Fibroblast of the aortic adventitia (primary cell): ENCODE measurements at regions not wholly inside any gene's neighbourhood (a gene's known extent, or its start where the extent isn't known, plus 50 kb on each side); places are given as distances from the start of the nearest gene placed in this dataset.

Experiments used
- DNase-seq: peaks from one replicate; pipeline ENCODE4 v3.0.0-alpha.2; 2010; ENCODE audit warnings: low read depth
- H3K4me3 ChIP-seq: 2 replicates; pipeline ENCODE4 v1.5.1; 2011; ENCODE audit warnings: low read depth, mild to moderate bottlenecking, control low read depth, low read length, moderate library complexity
- CTCF ChIP-seq: IDR thresholded peaks from 2 replicates; pipeline ENCODE4 v1.5.1; 2011; ENCODE audit warnings: mild to moderate bottlenecking, low read length, control low read depth, inconsistent platforms; ENCODE audit not compliant: insufficient read depth

GRCh38 chr13:32861304-32861703, 154.9 kb upstream of the KL start:
- no peak for DNase-seq
- no peak overlapping the region for H3K4me3 ChIP-seq
- TF ChIP-seq CTCF, result no peak

GRCh38 chr13:32863596-32863995, 152.6 kb upstream of the KL start:
- TF ChIP-seq CTCF, result no peak
- H3K4me3 ChIP-seq, result no peak overlapping the region
- DNase-seq, result no peak

- TF ChIP-seq CTCF, result no peak
- H3K4me3 ChIP-seq, result no peak overlapping the region
- no peak for DNase-seq
Measured at GRCh38 chr13:32866921-32867320, 149.3 kb upstream of the KL start.

DNA sequence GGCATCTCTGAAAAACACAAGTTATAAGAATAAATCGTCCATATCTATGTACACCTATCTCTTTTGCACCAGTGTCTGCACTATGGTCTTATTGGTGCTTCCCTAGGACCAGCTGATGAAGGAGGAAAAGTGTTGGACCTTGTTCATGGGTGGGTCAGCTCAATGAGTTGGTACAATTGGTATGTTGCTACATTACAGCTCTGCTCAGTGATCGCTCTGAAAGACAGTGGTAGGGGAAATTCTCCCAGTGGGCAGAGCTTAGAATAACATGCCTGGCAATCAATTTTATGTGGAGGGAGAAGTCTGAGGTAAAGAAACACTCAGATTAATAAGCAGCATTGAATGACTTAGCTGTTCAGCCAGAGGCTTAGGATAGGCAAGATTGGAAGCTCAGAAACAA, 138.7 kb upstream of the KL start:
- TF ChIP-seq CTCF, result no peak
- no peak overlapping the region for H3K4me3 ChIP-seq
- DNase-seq, result no peak

GRCh38 chr13:32878163-32878562, 138.1 kb upstream of the KL start:
- no peak overlapping the region for H3K4me3 ChIP-seq
- peak; percentile 12 for DNase-seq
- no peak for TF ChIP-seq CTCF

DNA sequence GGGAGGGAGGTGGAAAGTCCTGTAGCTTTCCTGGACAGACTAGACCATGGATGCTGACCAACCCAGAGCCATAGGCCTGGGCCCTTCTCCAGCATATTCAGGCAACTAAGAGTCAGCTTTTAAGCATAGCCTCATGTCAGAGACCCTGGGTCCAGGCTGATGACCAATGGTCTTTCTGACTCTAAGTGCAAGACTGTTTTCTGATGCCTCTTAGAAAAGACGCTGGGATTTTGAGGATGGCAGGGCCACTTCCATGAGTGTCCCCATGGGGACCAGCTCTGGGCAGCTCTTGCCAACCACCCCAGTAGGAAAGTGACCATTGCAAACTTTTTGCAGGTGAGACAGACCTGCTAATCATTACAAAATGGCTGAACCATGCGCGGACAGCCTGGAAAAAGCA, 135.6 kb upstream of the KL start:
- no peak for DNase-seq
- no peak overlapping the region for H3K4me3 ChIP-seq
- no peak for TF ChIP-seq CTCF

DNA sequence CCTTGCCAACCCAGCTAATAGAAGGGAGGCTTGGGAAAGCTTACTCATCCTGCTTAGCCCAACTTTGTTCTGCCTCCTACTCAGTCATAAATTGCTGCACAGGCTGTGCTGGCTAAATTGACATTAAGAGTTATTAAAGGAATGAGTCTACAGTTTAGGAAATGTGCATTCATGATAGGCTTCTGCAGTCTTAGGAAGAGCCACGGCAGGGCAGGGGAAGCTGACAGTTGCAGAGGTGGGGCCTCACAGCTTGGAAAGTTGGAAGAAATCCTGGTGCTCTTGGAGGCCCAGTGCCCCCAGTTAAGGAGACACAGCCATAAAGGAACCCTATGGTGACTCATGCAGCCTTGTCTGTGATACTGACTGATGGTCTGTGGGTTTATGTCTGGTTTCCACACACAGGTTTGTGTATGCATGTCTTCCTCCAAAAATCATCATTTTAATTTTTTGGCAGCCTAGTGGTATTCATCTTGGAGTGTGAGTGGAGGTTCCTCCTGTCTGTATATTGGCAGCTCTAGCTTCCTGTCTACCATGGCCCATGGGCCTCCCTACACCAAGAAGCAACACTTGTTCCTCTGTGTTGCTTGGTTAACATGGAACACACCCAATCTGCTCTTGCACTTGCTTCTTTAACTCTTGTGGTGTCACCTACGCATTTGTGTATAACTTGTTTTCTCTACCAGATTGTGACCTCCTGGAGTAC, 135.0 kb upstream of the KL start:
- no peak for TF ChIP-seq CTCF
- peak; percentile 88 for DNase-seq

More for the DNA sequence above, 135.0 kb upstream of the KL start:
- no peak overlapping the region for H3K4me3 ChIP-seq
